CD14-positive monocyte (primary cell): ENCODE measurements at regions not wholly inside any gene's neighbourhood (a gene's known extent, or its start where the extent isn't known, plus 50 kb on each side); places are given as distances from the start of the nearest gene placed in this dataset.
A peak's percentile ranks its signal among the peaks of the same experiment; 100 is the strongest.

Experiments used
- DNase-seq, 3 donors: peaks; one replicate each; pipeline ENCODE4 v3.0.0-alpha.2; 2011 to 2022
- H2AFZ ChIP-seq: 2 replicates; pipeline ENCODE4 v1.6.0; 2012; ENCODE audit warnings: mild to moderate bottlenecking, low read depth, low read length, inconsistent platforms; ENCODE audit not compliant: insufficient read depth, poor library complexity, severe bottlenecking
- H3K27ac ChIP-seq, 2 donors: 1 replicate in 1 of 2; 2 replicates in 1 of 2; pipeline ENCODE4 v1.5.1; 2012 to 2013; ENCODE audit warnings: low read length in 2 of 2, control low read depth in 1 of 2, inconsistent platforms in 1 of 2, low read depth in 1 of 2, mild to moderate bottlenecking in 1 of 2
- H3K27me3 ChIP-seq, 2 donors: one replicate each; pipeline versions ENCODE4 v1.6.0 to v1.6.1; 2011 to 2013; ENCODE audit warnings: low read length in 2 of 2; ENCODE audit not compliant: control insufficient read depth in 2 of 2, insufficient read depth in 2 of 2
- H3K36me3 ChIP-seq, 2 donors: replicated peaks in 1 of 2; 1 replicate in 1 of 2; 2 replicates in 1 of 2; pipeline versions ENCODE4 v1.5.1 to v1.6.1; 2012 to 2013; ENCODE audit warnings: low read length in 2 of 2, control low read depth in 1 of 2, inconsistent platforms in 1 of 2, mild to moderate bottlenecking in 1 of 2; ENCODE audit not compliant: insufficient read depth in 2 of 2, control insufficient read depth in 1 of 2
- H3K4me1 ChIP-seq, 2 donors: 1 replicate in 1 of 2; 2 replicates in 1 of 2; pipeline versions ENCODE4 v1.5.1 to v1.6.1; 2012 to 2013; ENCODE audit warnings: low read length in 2 of 2, control low read depth in 1 of 2, inconsistent platforms in 1 of 2, mild to moderate bottlenecking in 1 of 2, moderate library complexity in 1 of 2; ENCODE audit not compliant: insufficient read depth in 2 of 2, control insufficient read depth in 1 of 2
- H3K4me2 ChIP-seq: replicated peaks from 2 replicates; pipeline ENCODE3; 2012; ENCODE audit warnings: low read length, moderate library complexity, mild to moderate bottlenecking; ENCODE audit not compliant: poor library complexity, severe bottlenecking; ENCODE audit errors: extremely low read depth
- H3K4me3 ChIP-seq, 3 experiments: fragments of 200-600 bp in 1 of 3; sonication (generic) in 1 of 3; replicated peaks in 1 of 3; 1 replicate in 2 of 3; 2 replicates in 1 of 3; pipeline ENCODE4 v1.5.1; 2011 to 2013; ENCODE audit warnings: low read length in 3 of 3, mild to moderate bottlenecking in 3 of 3, control low read depth in 2 of 3, low read depth in 2 of 3, inconsistent platforms in 1 of 3, moderate library complexity in 1 of 3
- H3K79me2 ChIP-seq: 2 replicates; pipeline ENCODE4 v1.6.0; 2012; ENCODE audit warnings: mild to moderate bottlenecking, control low read depth, inconsistent platforms, low read length, moderate library complexity; ENCODE audit not compliant: insufficient read depth
- H3K9ac ChIP-seq: 2 replicates; pipeline ENCODE4 v1.6.0; 2017; ENCODE audit warnings: low read length, mild to moderate bottlenecking; ENCODE audit not compliant: insufficient read depth, poor library complexity, severe bottlenecking
- H3K9me3 ChIP-seq, 2 donors: replicated peaks in 1 of 2; 1 replicate in 1 of 2; 2 replicates in 1 of 2; pipeline versions ENCODE4 v1.5.1 to v1.6.1; 2012 to 2013; ENCODE audit warnings: low read length in 2 of 2, control low read depth in 1 of 2; ENCODE audit not compliant: control insufficient read depth in 1 of 2, insufficient read depth in 1 of 2
- H4K20me1 ChIP-seq: 2 replicates; pipeline ENCODE4 v1.6.0; 2012; ENCODE audit warnings: mild to moderate bottlenecking, low read length, control low read depth, moderate library complexity; ENCODE audit not compliant: insufficient read depth
- H3K27ac Mint-ChIP-seq, 7 donors: one replicate each; pipeline ENCODE4 v1.8.0; 2020; ENCODE audit warnings: mild to moderate bottlenecking in 7 of 7, mixed read lengths in 7 of 7, moderate library complexity in 6 of 7, inconsistent platforms in 2 of 7
- H3K27me3 Mint-ChIP-seq, 3 donors: one replicate each; pipeline ENCODE4 v1.8.0; 2021 to 2022; ENCODE audit warnings: low read depth in 3 of 3, mild to moderate bottlenecking in 3 of 3, mixed read lengths in 3 of 3, moderate library complexity in 3 of 3, inconsistent platforms in 1 of 3
- H3K36me3 Mint-ChIP-seq, 2 donors: one replicate each; pipeline ENCODE4 v1.8.0; 2020; ENCODE audit warnings: mixed read lengths in 2 of 2, inconsistent platforms in 1 of 2, mild to moderate bottlenecking in 1 of 2
- H3K4me1 Mint-ChIP-seq: one replicate; pipeline ENCODE4 v1.8.0; 2020; ENCODE audit warnings: mild to moderate bottlenecking, mixed read lengths
- H3K4me3 Mint-ChIP-seq, 2 donors: one replicate each; pipeline ENCODE4 v1.8.0; 2020; ENCODE audit warnings: mild to moderate bottlenecking in 2 of 2, mixed read lengths in 2 of 2, moderate library complexity in 1 of 2
- H3K9me3 Mint-ChIP-seq, 7 donors: one replicate each; pipeline ENCODE4 v1.8.0; 2020 to 2022; ENCODE audit warnings: mixed read lengths in 7 of 7, mild to moderate bottlenecking in 6 of 7, moderate library complexity in 6 of 7, inconsistent platforms in 2 of 7
- WGBS: methylation state at CpG from one replicate; pipeline ENCODE4 v1.1.5; 2013; ENCODE audit warnings: missing lambda C conversion rate; ENCODE audit not compliant: insufficient coverage; 5-methylcytosine and 5-hydroxymethylcytosine counted together
- intact Hi-C, 2 donors: fragments of 100-400 bp; cut with micrococcal nuclease; formaldehyde crosslinking; loops; one replicate each; pipeline versions ENCODE4 v1.15.0 to v1.15.1; 2023
- TF ChIP-seq, protein P1 (sequence below): fragments of 200-600 bp; IDR thresholded peaks from one replicate; pipeline ENCODE4 v1.8.0; 2022; ENCODE audit warnings: antibody characterized with exemption, mild to moderate bottlenecking

DNA sequence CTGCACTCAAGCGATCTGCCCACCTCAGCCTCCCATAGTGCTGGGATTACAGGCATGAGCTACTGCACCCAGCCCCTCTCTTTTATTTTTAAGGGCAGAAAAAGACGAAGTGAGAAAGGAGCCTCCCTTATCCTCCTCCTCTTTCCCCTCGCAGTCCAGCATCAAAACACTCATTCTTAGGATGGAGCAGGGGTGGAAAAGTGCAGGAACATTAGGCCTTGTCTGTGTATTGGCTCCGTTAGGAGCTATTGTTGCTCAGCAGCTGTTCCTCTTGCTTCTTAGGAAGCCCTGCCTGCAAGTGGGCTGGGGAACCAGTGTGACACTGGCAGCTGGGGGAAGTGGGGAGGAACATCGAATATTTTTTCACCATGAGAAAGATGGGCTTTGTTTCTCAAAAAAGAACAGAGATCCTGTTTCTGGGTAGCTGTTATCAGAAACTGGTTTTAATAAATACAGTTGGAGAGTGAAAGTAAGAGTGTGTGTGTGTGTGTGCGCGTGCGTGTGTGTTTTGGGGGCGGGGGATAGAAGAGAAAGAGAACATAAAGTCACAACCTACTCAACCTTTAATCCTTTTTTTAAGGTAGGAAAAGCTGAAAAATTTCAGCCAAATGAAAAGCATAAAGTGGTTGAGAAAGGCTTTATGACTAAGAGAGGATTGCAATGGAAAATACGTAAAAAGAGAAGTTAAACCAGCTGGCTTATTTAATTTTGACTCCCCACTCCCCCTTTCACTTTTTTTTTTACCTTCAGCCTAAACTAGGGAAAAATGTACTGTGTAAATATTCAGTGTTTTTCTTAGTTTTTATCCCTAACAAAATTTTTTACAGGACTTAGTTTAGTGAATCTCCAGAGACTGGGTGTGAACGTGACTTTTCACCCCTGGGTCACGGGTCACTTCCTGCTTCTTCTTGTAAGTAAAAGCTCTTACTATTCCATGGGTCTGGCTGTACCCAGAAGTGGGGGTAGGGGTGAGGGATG, 197.2 kb upstream of the PLEKHG7 start:
- Mint-ChIP-seq H3K4me3 (peak overlapping the region; percentile 40 to 78), H3K9me3 (peaks cover 0 to 3% (median 0%) of the 10 kb centered on the region in 7 donors), H3K27ac (peak overlapping the region; percentile 98 to 100 (median 99)), H3K4me1 (peaks cover 50% of the 10 kb centered on the region), H3K36me3 (peaks cover 0 to 2% of the 10 kb centered on the region in 2 donors), H3K27me3 (peaks cover 0 to 3% (median 0%) of the 10 kb centered on the region in 3 donors)
- WGBS: 0% methylated on average over 2 of the region's 12 CpGs
- Histone ChIP-seq H3K4me2 (peak overlapping the region; percentile 59), H3K4me3 (peak overlapping the region in 2 of 3 experiments; percentile 23 to 50), H3K79me2 (no peaks in the 10 kb centered on the region), H3K4me1 (peaks cover 43 to 52% of the 10 kb centered on the region in 2 donors), H3K27ac (peak overlapping the region; percentile 93 to 99), H2AFZ (no peak overlapping the region), H3K36me3 (no peaks in the 10 kb centered on the region), H3K9me3 (no peaks in the 10 kb centered on the region), H4K20me1 (no peaks in the 10 kb centered on the region), H3K9ac (peak overlapping the region; percentile 80), H3K27me3 (no peaks in the 10 kb centered on the region)
- DNase-seq: peak; percentile 64 to 83 (median 74)
- TF ChIP-seq, protein P1, sequence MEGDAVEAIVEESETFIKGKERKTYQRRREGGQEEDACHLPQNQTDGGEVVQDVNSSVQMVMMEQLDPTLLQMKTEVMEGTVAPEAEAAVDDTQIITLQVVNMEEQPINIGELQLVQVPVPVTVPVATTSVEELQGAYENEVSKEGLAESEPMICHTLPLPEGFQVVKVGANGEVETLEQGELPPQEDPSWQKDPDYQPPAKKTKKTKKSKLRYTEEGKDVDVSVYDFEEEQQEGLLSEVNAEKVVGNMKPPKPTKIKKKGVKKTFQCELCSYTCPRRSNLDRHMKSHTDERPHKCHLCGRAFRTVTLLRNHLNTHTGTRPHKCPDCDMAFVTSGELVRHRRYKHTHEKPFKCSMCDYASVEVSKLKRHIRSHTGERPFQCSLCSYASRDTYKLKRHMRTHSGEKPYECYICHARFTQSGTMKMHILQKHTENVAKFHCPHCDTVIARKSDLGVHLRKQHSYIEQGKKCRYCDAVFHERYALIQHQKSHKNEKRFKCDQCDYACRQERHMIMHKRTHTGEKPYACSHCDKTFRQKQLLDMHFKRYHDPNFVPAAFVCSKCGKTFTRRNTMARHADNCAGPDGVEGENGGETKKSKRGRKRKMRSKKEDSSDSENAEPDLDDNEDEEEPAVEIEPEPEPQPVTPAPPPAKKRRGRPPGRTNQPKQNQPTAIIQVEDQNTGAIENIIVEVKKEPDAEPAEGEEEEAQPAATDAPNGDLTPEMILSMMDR: no peak
- intact Hi-C loops: loop anchor here (5.0 to 10.0 kb wide), 5 partner anchors 71 to 1339 kb away; partner anchors contain the start of gene BTG1 (in 1 of the 2)

DNA sequence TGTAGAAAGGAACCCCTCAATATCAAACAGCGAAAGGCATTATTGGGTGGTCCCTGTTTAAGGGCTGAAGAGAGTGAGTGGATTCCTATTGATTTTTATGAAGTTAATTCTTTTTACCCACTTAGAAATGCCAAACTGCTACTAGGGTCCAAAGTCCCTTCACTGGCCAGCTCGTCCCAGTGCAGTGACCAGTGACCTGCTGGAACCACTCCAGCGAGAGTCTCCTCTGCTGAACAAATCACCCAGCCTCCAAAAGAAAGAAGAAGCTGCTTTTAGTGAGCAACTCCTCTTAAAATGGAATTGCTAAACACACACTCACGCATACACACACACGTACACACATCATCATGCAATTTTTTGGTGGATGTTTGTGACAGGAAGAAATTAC, 198.2 kb upstream of the PLEKHG7 start:
- Histone ChIP-seq H3K9ac (peak overlapping the region; percentile 32), H3K9me3 (no peaks in the 10 kb centered on the region), H3K4me2 (no peak overlapping the region), H3K27me3 (no peaks in the 10 kb centered on the region), H4K20me1 (no peaks in the 10 kb centered on the region), H2AFZ (no peak overlapping the region), H3K27ac (peak overlapping the region; percentile 93 to 99), H3K4me3 (no peak overlapping the region), H3K4me1 (peaks cover 43 to 52% of the 10 kb centered on the region in 2 donors), H3K36me3 (no peaks in the 10 kb centered on the region), H3K79me2 (no peaks in the 10 kb centered on the region)
- Mint-ChIP-seq H3K4me1 (peaks cover 49% of the 10 kb centered on the region), H3K27ac (peak overlapping the region; percentile 86 to 100 (median 99)), H3K36me3 (peaks cover 0 to 2% of the 10 kb centered on the region in 2 donors), H3K4me3 (no peak overlapping the region), H3K27me3 (peaks cover 0 to 3% (median 0%) of the 10 kb centered on the region in 3 donors), H3K9me3 (peaks cover 0 to 3% (median 0%) of the 10 kb centered on the region in 7 donors)
- DNase-seq: peak; percentile 78 to 88 (median 82)
- intact Hi-C loops: loop anchor here (5.0 to 10.0 kb wide), 8 partner anchors 33 to 1340 kb away; no protein-coding TSS in a partner anchor
- 7% methylated on average over 2 of the region's 5 CpGs for WGBS
- TF ChIP-seq, protein P1: no peak
